NCI-H2196 (cell line): ENCODE measurements at regions not wholly inside any gene's neighbourhood (a gene's known extent, or its start where the extent isn't known, plus 50 kb on each side); places are given as distances from the start of the nearest gene placed in this dataset.

Source experiments
- DNase-seq: peaks from one replicate; lab custom pipeline; 2025; ENCODE audit not compliant: unreplicated experiment; lab: John Stamatoyannopoulos, UW

DNA sequence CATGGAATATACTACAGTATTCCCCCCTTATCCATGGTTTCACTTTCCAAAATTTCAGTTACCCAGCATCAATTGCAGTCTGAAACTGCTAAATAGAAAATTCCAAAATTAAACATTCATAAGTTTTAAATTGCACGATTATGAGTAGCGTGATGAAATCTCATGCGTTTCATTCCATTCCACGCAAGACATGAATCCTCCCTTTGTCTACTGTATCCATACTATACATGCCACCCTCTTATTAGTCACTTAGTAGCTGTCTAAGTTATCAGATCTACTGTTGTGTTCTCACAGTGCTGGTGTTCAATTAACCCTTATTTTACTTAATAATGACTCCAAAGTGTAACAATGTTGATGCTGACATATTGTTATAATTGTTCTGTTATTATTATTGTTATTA, 261.2 kb upstream of the NDST4 start:
- no peak for DNase-seq

DNA sequence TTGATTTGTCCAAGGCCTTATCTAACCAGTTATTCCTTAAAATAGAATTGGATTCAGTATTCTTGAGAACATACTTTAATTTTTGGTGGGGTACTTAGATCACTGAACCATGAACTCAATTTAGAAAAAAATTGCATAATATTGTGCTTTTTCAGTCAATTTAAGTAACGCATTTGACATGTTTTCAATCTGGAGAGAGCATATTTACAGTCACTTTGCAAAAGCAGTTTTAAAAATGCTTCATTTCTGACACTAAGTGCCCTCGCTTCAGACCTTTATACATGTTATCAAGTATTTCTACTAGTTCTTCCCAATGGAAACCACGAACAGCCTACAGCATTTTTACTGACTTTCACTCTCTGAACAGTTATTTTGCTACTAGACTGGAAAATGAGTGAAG, 257.1 kb upstream of the NDST4 start:
- no peak for DNase-seq

DNA sequence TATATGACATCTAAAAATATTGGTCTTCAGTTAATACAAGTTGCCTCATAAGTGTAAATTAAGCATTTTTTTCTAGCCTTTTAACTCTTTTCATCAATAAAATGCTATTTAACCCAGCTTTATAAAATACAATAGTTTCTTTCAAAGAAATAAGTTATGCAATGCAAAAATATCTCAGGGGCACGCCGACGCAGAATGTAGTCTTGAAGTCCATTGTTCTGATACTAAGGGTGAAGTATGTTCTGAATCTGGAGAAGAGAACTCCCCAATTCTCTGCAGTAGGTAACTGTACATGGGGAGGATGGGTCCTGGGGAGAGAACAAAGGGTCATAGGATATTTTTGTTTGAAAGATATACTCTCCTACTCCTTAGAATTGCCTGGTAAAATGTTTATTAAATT, 256.6 kb upstream of the NDST4 start:
- DNase-seq = no peak

GRCh38 chr4:115366390-115366789, 253.0 kb upstream of the NDST4 start:
- DNase-seq = no peak

DNA sequence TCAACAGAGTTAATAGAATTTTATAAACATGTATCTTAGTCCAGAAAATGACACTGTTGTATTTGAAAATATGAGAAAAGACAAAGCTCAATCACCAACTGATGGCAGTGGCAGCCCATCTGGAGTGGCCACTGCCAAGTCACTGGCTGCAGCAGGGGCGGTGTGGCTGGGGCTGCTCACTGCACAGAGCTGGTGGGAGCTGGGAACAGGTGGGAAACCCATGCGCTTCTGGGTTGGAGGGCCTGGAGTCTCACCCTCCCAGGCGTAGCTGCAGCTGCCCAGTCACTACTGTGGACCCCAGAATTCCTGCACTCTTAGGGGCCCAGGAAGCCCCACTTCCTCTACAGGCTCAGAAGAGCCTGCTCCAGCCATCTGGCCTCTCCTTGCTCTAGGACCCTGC, 251.8 kb upstream of the NDST4 start:
- DNase-seq = no peak

DNA sequence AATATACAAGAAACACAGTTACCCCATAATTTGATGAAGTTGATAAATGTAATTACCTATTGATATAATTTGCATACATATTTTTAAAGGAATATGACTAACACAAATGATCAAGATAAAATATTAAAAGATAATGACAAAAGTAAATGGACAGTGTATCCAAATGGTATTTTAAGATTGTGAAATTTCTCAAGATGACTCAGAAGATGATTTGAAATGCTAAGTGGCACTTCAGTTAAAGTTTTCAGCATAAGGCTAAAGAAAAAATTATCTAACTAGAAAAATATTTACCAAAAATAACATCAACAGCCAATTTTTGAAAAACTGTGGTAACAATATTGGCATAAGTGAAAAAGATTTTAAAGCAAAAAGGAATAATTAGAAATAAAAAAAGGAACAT, 248.4 kb upstream of the NDST4 start:
- DNase-seq = no peak

- no peak for DNase-seq
Measured at GRCh38 chr4:115360431-115360830, 247.0 kb upstream of the NDST4 start.

DNA sequence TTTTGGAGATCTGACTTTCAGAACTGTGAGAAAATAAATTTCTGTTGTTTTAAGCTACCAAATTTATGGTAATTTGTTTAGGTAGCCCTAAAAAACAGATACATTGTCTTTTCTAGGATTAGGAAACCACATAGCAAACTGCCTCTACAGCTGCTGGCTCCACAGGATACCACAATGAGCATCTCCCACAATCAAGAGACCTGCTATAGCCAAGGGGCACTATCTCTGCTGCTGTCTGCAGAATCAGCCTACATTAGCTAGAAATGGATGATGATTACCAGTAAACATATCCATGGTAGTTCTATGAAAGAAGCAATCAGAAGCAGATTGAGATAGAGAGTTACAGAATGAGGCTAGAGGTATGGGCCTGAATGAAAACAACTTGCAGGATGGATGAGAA, 244.4 kb upstream of the NDST4 start:
- DNase-seq = no peak

GRCh38 chr4:115356176-115356575, 242.8 kb upstream of the NDST4 start:
- DNase-seq = no peak

DNA sequence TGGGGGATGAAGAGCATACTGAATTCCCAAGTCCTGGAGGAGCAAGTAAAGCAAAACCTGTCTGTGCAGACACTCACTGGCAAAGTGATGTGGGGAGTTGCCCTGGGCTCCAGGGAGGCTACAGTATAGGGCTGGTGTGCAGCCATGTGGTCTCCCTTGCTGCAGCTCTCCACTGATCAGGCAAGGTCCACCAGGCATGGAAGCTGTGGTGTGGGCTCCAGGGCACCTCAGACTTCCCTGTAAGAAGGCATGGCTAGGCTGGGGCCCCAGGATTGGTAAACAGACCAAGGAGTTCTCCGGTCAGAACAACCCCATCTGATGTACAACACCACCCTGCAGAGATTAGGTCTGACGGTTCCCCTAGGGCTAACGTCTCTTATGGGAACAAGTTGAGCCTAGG, 241.9 kb upstream of the NDST4 start:
- no peak for DNase-seq

DNA sequence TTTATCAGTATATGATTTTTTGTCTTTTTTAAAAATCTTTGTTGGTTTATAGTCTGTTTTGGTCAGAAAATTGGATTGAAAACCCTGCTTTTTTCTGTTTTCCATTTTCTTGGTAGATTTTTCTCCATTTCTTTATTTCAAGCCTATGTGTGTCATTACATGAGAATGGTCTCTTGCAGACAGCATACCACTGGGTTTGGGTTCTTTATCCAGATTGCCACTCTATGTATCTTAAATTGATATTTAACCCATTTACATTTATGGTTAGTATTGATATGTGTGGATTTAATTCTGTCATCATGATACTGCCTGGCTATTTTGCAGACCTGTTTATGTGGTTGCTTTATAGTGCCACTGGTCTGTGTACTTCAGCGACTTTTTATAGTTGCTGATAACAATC, 239.9 kb upstream of the NDST4 start:
- DNase-seq = no peak

DNA sequence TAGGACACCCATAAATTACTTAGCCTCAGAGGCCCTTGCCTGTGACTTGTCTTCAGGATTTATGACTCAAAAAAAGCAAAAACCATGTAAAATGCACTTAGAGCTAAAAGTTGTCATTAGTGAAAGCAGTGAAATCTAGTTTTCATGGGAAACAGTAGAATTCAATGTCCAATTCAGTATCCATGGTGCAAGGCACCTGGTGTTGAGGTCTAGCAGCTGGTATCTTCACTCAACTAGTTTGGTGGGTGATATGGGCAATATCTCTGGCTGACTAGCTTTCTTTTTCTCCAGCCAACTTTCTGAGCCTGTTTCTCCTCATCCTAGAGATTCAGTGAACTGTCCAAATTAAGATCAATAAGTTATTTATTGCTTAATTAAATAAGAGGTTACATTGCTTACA, 229.8 kb upstream of the NDST4 start:
- no peak for DNase-seq

DNA sequence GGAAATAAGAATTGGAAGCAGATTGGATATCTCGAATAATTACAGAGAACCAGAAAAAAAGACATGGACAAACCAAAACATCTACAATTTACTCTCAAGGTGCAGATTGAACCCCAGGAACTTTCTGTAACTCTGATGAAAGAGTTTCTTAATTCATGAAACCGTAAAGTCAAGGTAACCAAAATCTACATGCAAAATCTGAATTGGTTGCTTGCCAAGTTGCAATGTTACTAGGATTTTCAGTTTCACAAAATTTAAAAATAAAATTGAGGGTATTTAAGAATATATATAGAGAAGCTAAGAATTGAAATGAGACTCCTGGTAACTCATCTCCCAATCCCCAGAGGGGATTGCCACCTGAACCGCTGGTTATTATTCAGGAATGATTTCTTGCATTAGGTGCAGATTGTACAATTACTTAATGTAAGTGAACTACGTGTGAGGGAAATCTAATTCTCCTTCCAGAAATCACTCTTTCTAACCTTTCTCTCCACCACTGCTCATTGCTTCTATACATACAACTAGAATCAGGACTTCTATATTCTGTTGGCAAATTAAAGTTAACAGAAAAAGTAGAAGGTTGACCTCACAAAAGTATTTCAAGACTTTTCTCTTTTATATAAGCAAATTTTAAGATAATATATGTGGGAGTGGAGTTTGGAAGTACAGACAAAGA, 221.5 kb upstream of the NDST4 start:
- DNase-seq = no peak

GRCh38 chr4:115332078-115332477, 218.7 kb upstream of the NDST4 start:
- no peak for DNase-seq

DNA sequence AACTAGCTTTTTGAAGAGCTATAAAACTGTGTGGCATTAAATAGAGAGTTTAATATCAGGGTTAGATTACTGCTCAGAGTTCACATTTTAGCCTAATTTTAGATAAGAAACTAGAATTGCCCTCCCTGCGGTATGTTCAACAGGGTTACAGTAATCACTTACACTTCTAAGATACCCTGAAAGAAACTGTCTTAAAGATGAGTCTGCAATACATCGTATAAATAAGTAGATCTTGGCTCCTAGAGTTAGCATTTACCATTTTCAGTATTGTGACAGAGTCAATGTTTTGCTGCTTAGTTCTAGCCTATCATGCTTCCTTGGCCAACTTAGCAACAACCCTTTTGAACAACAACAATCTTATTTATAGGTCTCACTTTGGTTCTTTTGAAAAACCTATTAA, 217.8 kb upstream of the NDST4 start:
- DNase-seq = no peak

DNA sequence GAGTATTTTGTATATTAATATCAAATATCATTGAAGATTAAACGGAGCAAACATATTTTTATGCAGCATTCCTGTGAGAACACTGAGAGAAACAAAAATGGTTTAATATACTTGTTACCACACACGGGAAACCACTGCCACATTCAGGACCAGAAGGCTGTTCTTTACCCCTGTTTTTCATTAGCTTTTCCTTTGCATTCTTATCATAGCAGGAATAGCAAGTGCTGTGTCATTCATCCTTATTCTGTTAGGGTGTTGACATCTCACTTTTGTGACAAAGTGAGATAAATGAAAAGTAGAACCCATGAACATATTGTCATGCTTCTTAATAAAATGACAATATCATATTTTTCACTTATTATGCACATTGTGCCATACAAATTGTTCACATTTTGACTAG, 212.4 kb upstream of the NDST4 start:
- no peak for DNase-seq

DNA sequence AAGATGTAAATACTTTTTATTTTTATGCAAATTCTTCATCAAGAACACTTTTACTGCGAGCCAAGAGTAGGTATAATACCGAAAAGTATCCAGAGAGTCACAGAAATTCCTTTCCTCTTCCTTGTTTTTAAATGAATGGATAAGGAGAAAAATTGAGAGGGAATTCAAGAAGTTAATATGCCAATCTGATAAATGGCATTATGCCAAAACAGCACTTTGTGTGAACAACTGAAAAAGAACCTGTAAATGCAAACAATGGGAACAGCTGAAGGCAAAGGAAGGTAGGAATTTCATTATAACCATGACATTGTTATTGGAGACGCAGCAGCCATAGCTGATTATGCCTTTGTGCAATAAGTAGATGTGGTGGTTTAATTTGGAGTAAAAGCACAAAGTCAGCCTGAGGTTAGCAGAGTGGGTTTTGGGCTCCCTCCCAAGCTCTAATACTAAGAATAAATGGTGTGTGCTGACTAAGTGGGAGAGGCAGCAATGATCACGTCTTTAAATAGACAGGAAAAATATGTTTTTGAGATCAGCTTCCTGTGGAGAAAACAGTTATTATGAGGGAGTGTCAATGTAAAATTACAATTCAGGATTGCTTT, 209.8 kb upstream of the NDST4 start:
- DNase-seq = no peak

- DNase-seq = no peak
Measured at GRCh38 chr4:115315182-115315581, 201.8 kb upstream of the NDST4 start.

DNA sequence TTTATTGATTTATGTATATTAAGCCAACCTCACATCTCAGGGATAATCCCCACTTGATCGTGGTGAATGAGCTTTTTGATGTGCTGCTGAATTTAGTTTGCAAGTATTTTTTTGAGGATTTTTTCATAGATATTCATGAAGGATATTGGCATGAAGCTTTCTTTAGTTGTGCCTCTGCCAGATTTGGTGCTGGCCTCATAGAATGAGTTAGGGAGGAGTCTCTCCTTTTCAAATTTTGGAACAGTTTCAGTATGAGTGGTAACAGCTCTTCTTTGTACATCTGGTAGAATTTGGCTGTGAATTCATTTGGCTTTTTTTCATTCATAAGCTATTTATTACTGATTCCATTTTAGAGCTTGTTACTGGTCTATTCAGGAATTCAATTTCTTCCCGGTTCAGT, 197.2 kb upstream of the NDST4 start:
- no peak for DNase-seq

DNA sequence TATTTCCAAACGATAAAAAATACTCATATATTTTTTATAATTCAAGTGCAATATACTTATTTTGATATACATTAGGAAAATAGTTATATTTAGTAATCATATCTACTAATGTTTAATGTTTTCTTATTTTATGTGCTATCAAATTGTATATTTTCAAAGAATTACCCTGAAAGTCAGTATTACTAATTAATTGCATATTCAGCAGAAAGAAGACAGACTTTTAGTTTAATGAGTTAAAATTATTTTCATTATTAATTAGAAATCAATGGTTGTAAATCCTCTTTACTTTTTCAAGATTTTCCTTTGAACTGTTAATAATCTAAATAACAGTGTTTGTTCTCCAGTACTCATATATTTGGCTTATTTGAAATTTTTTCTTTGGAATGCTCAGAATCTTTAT, 181.3 kb upstream of the NDST4 start:
- DNase-seq = no peak

DNA sequence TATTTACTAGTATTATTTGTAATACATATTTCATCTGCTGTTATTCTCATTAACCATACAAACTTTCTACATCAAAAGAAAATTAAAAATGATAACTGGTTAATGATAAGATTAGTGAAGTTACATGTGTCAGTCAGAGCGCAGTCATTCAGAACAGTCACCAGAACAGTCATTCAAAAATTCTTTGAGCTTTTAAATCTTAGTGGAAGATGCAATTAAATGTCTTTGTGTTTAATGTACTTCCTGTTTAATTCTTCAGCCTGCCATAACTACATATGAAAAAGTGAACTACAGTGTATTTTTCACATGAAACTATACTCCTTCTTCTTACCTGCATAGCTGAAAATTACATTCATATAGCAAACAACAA, 179.7 kb upstream of the NDST4 start:
- no peak for DNase-seq

- DNase-seq = no peak
Measured at GRCh38 chr4:115292320-115293092, 179.1 kb upstream of the NDST4 start.

- no peak for DNase-seq
Measured at GRCh38 chr4:115287426-115287825, 174.0 kb upstream of the NDST4 start.
